GM20000 (cell line): ENCODE measurements at regions not wholly inside any gene's neighbourhood (a gene's known extent, or its start where the extent isn't known, plus 50 kb on each side); places are given as distances from the start of the nearest gene placed in this dataset.

Experiments
- DNase-seq: peaks from one replicate; pipeline ENCODE4 v3.0.0; 2012; ENCODE audit warnings: low spot score
- TF ChIP-seq, protein P1 (sequence below): IDR thresholded peaks from 2 replicates; pipeline ENCODE4 v1.5.1; 2012; ENCODE audit warnings: mild to moderate bottlenecking, control low read depth; ENCODE audit errors: extremely low read depth, missing control alignments

DNA sequence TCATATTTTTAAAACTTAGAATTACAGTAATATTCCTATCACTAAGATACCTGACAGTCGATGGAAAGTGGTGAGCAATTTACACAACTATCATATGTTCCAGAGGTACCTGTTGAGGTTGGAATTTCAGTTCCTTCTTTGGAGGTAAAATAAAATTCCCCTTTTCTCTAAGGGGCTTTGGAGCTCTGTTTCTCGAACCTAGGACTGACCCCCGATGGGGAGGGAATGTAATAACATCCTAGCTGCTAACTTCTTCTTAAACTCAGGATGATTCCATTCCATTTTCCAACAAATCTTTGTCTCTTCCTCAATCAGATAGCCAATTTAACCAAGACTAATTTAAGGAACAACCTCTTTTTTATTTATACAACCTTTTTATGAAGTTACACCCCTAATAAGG, 1069.8 kb downstream of the NLGN4Y start:
- TF ChIP-seq, protein P1, sequence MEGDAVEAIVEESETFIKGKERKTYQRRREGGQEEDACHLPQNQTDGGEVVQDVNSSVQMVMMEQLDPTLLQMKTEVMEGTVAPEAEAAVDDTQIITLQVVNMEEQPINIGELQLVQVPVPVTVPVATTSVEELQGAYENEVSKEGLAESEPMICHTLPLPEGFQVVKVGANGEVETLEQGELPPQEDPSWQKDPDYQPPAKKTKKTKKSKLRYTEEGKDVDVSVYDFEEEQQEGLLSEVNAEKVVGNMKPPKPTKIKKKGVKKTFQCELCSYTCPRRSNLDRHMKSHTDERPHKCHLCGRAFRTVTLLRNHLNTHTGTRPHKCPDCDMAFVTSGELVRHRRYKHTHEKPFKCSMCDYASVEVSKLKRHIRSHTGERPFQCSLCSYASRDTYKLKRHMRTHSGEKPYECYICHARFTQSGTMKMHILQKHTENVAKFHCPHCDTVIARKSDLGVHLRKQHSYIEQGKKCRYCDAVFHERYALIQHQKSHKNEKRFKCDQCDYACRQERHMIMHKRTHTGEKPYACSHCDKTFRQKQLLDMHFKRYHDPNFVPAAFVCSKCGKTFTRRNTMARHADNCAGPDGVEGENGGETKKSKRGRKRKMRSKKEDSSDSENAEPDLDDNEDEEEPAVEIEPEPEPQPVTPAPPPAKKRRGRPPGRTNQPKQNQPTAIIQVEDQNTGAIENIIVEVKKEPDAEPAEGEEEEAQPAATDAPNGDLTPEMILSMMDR, result no peak

DNA sequence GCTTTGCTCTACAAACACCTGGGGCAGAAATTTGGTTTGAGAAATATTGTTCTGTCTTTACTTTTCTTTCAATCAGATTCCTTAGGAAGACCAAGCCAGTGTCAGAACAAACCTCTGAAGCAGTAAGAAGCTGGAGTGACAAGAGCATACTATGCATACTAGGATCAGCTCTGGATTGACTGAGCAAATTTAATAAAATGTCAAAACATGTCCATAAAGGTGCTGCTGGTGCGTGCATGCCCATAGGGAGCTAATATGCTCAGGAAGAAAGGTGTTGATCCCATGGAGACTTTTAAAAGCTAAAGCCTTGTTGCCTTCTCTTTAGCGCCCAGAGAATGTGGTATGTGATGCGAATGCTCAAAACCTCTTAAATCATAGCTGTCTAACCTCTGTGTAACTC, 1076.2 kb downstream of the NLGN4Y start:
- TF ChIP-seq, protein P1, result no peak
- no peak for DNase-seq

More for the DNA sequence above, 1069.8 kb downstream of the NLGN4Y start:
- no peak for DNase-seq

GRCh38 chrY:15624370-15624769, 1100.0 kb downstream of the NLGN4Y start:
- DNase-seq, result no peak
- TF ChIP-seq, protein P1, result no peak

DNA sequence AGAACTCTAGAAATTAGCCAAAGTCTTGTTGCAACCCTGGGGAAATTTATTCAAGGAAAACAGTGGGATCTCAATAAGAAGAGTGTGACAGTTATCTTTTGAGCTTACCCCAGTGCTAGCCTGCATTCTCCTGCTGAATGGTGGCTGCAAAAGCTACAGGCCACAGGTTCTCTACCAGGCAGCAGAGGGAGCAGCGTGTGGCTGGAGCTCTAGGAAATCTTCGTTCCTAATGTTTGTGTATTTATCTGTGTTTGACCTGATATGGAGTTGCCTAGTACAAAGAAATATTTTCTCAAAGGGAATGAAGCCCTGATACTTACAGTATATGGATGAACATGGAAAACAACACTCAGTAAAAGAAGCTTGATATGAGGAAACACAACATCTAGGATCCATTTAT, 1100.6 kb downstream of the NLGN4Y start:
- DNase-seq, result no peak
- TF ChIP-seq, protein P1, result no peak

- TF ChIP-seq, protein P1, result no peak
- no peak for DNase-seq
Measured at GRCh38 chrY:15648198-15648597, 1123.9 kb downstream of the NLGN4Y start.

GRCh38 chrY:15650056-15650455, 1125.7 kb downstream of the NLGN4Y start:
- TF ChIP-seq, protein P1, result no peak
- DNase-seq, result no peak

- no peak for DNase-seq
- TF ChIP-seq, protein P1, result no peak
Measured at GRCh38 chrY:15688531-15688930, 1164.2 kb downstream of the NLGN4Y start.
